ENCODE measurements at regions not wholly inside any gene's neighbourhood (a gene's known extent, or its start where the extent isn't known, plus 50 kb on each side); places are given as distances from the start of the nearest gene placed in this dataset.

DNA sequence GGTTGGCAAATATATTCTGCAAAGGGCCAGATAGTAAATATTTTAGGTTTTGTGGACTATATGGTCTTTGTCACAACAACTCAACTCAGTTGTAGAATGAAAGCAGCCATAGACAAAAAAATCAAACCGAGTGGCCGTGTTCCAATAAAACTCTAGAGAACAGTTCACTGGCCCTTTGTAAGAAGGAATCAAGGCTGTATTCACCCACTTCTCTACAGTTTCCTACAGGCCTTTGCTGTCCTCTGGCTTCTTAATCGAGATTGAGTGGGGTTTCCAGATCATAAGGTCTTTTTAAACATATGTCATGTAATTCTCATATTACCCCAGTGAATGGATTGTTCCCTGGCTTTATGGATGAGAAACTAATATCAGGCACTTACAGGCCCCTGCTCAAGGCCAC, 448.9 kb upstream of the ETAA1 start:
- H3K9ac ChIP-seq (ENCODE audit: low read length), result no peak overlapping the region
- no peak overlapping the region for H2BK120ac ChIP-seq (ENCODE audit: low read depth, low read length)
- no peak for DNase-seq
- H3K14ac ChIP-seq (ENCODE audit: low read length in 2 of 2), result no peak overlapping the region
- no peaks in the 10 kb centered on the region for H3K27me3 ChIP-seq (ENCODE audit: control insufficient read depth in 1 of 2, insufficient read depth in 1 of 2, low read length in 2 of 2)
- H3K4ac ChIP-seq (ENCODE audit: low read depth in 1 of 2, low read length in 2 of 2), result no peak overlapping the region
- no peak overlapping the region for H3K23ac ChIP-seq (ENCODE audit: low read length in 2 of 2)
- no peak overlapping the region for H2BK15ac ChIP-seq (ENCODE audit: low read depth, poor library complexity, severe bottlenecking)
- H4K91ac ChIP-seq (ENCODE audit: low read length), result no peak overlapping the region
- no peak overlapping the region for H2AFZ ChIP-seq (ENCODE audit: low read depth, low read length)
- 91% methylated on average over 2 of the region's 3 CpGs for WGBS
- no peaks in the 10 kb centered on the region for H3K79me1 ChIP-seq (replicated peaks; ENCODE audit: low read length, poor library complexity, severe bottlenecking)
- H3K4me1 ChIP-seq (ENCODE audit: control insufficient read depth, insufficient read depth, low read depth, low read length), result no peaks in the 10 kb centered on the region
- no peaks in the 10 kb centered on the region for H3K9me3 ChIP-seq (ENCODE audit: control insufficient read depth, low read length)
- no peaks in the 10 kb centered on the region for H3K36me3 ChIP-seq (ENCODE audit: control insufficient read depth in 1 of 2, insufficient read depth in 2 of 2, low read depth in 1 of 2, low read length in 2 of 2)
- H3K4me3 ChIP-seq (ENCODE audit: insufficient read depth in 1 of 2, low read depth in 1 of 2, low read length in 2 of 2), result no peak overlapping the region
- no peak overlapping the region for H3K4me2 ChIP-seq (ENCODE audit: low read length, poor library complexity, severe bottlenecking)
- no peak overlapping the region for H2BK5ac ChIP-seq (ENCODE audit: low read depth, low read length, poor library complexity, severe bottlenecking)
- no peak overlapping the region for H4K8ac ChIP-seq (ENCODE audit: low read length)
- H3K18ac ChIP-seq (ENCODE audit: low read depth in 1 of 2, low read length in 2 of 2), result no peak overlapping the region
- H2AK5ac ChIP-seq (ENCODE audit: low read length, severe bottlenecking), result no peak overlapping the region
- no peak overlapping the region for H2BK12ac ChIP-seq (ENCODE audit: low read length in 2 of 2)
- no peak overlapping the region for H3K27ac ChIP-seq (ENCODE audit: low read length, poor library complexity, severe bottlenecking)

DNA sequence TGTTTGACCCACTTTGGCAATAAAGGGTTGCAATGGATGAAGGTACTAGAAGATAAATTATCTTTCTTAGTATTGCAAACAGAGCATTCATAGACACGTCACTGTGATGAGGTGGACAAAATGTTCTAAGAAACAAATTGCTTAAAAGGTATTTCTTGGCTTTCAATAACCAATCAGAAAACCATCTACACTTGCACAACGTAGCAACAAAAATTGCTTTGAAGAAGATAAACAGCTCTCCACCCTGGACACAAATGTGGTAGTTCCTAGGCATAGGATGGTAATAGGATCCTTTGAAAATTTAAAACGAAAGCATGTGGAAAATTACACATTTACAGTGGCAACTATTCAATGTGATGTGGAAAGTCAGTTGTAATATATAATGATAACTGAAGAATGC, 439.9 kb upstream of the ETAA1 start:
- Histone ChIP-seq H3K9me3 (ENCODE audit: control insufficient read depth, low read length) (no peaks in the 10 kb centered on the region), H3K23ac (ENCODE audit: low read length in 2 of 2) (no peak overlapping the region), H3K4me2 (ENCODE audit: low read length, poor library complexity, severe bottlenecking) (no peak overlapping the region), H3K4ac (ENCODE audit: low read depth in 1 of 2, low read length in 2 of 2) (no peak overlapping the region), H2BK120ac (ENCODE audit: low read depth, low read length) (no peak overlapping the region), H4K8ac (ENCODE audit: low read length) (no peak overlapping the region), H3K27ac (ENCODE audit: low read length, poor library complexity, severe bottlenecking) (no peak overlapping the region), H2BK5ac (ENCODE audit: low read depth, low read length, poor library complexity, severe bottlenecking) (no peak overlapping the region), H2BK15ac (ENCODE audit: low read depth, poor library complexity, severe bottlenecking) (no peak overlapping the region), H4K91ac (ENCODE audit: low read length) (no peak overlapping the region), H3K14ac (ENCODE audit: low read length in 2 of 2) (no peak overlapping the region), H3K18ac (ENCODE audit: low read depth in 1 of 2, low read length in 2 of 2) (no peak overlapping the region), H2BK12ac (ENCODE audit: low read length in 2 of 2) (no peak overlapping the region), H3K36me3 (ENCODE audit: control insufficient read depth in 1 of 2, insufficient read depth in 2 of 2, low read depth in 1 of 2, low read length in 2 of 2) (no peaks in the 10 kb centered on the region), H2AFZ (ENCODE audit: low read depth, low read length) (no peak overlapping the region), H3K4me1 (ENCODE audit: control insufficient read depth, insufficient read depth, low read depth, low read length) (no peaks in the 10 kb centered on the region), H3K27me3 (ENCODE audit: control insufficient read depth in 1 of 2, insufficient read depth in 1 of 2, low read length in 2 of 2) (no peaks in the 10 kb centered on the region), H3K4me3 (ENCODE audit: insufficient read depth in 1 of 2, low read depth in 1 of 2, low read length in 2 of 2) (no peak overlapping the region), H3K9ac (ENCODE audit: low read length) (no peak overlapping the region), H3K79me1 (replicated peaks; ENCODE audit: low read length, poor library complexity, severe bottlenecking) (no peaks in the 10 kb centered on the region), H2AK5ac (ENCODE audit: low read length, severe bottlenecking) (no peak overlapping the region)
- WGBS, result 70% methylated on average over 2 of the region's 3 CpGs
- peak; percentile 43 for DNase-seq

DNA sequence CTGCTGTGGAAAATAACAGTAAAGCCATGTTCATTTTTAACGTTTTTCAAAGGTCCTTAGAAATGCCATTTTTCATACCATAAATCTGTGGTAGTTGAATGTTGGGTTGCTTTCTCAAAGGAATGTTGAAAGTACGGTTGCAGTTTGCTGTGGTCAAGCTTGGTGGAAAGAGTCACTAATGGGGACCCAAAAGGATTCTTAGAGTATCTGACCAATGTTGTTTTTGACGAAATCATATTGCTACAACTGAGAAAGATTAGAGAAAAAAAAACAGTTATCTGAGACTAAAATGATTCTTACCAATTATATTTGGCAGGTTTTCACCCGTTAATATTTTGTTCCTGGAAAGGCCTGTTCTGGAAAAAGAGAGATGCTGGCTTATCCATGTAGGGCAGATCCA, 439.5 kb upstream of the ETAA1 start:
- H2AK5ac ChIP-seq (ENCODE audit: low read length, severe bottlenecking), result no peak overlapping the region
- no peak overlapping the region for H2AFZ ChIP-seq (ENCODE audit: low read depth, low read length)
- no peak overlapping the region for H2BK12ac ChIP-seq (ENCODE audit: low read length in 2 of 2)
- H2BK120ac ChIP-seq (ENCODE audit: low read depth, low read length), result no peak overlapping the region
- no peak overlapping the region for H3K4ac ChIP-seq (ENCODE audit: low read depth in 1 of 2, low read length in 2 of 2)
- no peak overlapping the region for H4K91ac ChIP-seq (ENCODE audit: low read length)
- no peak overlapping the region for H3K4me3 ChIP-seq (ENCODE audit: insufficient read depth in 1 of 2, low read depth in 1 of 2, low read length in 2 of 2)
- no peaks in the 10 kb centered on the region for H3K79me1 ChIP-seq (replicated peaks; ENCODE audit: low read length, poor library complexity, severe bottlenecking)
- no peak for DNase-seq
- WGBS, result 94% methylated on average over 3 of the region's 4 CpGs
- H3K4me1 ChIP-seq (ENCODE audit: control insufficient read depth, insufficient read depth, low read depth, low read length), result peaks cover 2% of the 10 kb centered on the region
- H3K18ac ChIP-seq (ENCODE audit: low read depth in 1 of 2, low read length in 2 of 2), result no peak overlapping the region
- H3K36me3 ChIP-seq (ENCODE audit: control insufficient read depth in 1 of 2, insufficient read depth in 2 of 2, low read depth in 1 of 2, low read length in 2 of 2), result no peaks in the 10 kb centered on the region
- no peak overlapping the region for H3K23ac ChIP-seq (ENCODE audit: low read length in 2 of 2)
- no peak overlapping the region for H2BK15ac ChIP-seq (ENCODE audit: low read depth, poor library complexity, severe bottlenecking)
- H3K9me3 ChIP-seq (ENCODE audit: control insufficient read depth, low read length), result no peaks in the 10 kb centered on the region
- no peak overlapping the region for H3K14ac ChIP-seq (ENCODE audit: low read length in 2 of 2)
- H4K8ac ChIP-seq (ENCODE audit: low read length), result no peak overlapping the region
- H3K27me3 ChIP-seq (ENCODE audit: control insufficient read depth in 1 of 2, insufficient read depth in 1 of 2, low read length in 2 of 2), result no peaks in the 10 kb centered on the region
- no peak overlapping the region for H3K9ac ChIP-seq (ENCODE audit: low read length)
- no peak overlapping the region for H3K27ac ChIP-seq (ENCODE audit: low read length, poor library complexity, severe bottlenecking)
- no peak overlapping the region for H2BK5ac ChIP-seq (ENCODE audit: low read depth, low read length, poor library complexity, severe bottlenecking)
- no peak overlapping the region for H3K4me2 ChIP-seq (ENCODE audit: low read length, poor library complexity, severe bottlenecking)

DNA sequence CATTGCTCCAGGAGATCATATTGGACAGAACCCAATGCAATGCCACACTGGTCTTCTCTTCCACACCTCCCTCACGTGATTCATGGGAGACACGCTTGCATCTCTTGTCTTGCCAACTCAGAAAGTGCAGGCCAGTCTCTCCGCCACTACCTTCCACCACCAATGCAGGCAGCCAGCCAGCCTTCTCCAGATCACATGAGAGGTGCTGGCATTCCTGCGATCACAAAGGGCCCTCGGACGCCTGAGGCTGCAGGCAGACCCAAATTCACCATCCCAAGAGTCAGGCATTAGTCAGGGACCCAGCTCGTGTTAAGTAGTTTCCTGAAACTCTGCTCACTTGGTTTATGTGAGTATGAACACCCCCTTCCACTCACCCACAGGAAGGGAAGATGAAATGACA, 437.0 kb upstream of the ETAA1 start:
- Histone ChIP-seq H3K36me3 (ENCODE audit: control insufficient read depth in 1 of 2, insufficient read depth in 2 of 2, low read depth in 1 of 2, low read length in 2 of 2) (no peaks in the 10 kb centered on the region), H2BK15ac (ENCODE audit: low read depth, poor library complexity, severe bottlenecking) (no peak overlapping the region), H2BK12ac (ENCODE audit: low read length in 2 of 2) (peak overlapping the region in 1 of 2 experiments; percentile 40), H3K4me1 (ENCODE audit: control insufficient read depth, insufficient read depth, low read depth, low read length) (peaks cover 2% of the 10 kb centered on the region), H4K91ac (ENCODE audit: low read length) (no peak overlapping the region), H3K4me3 (ENCODE audit: insufficient read depth in 1 of 2, low read depth in 1 of 2, low read length in 2 of 2) (no peak overlapping the region), H3K4me2 (ENCODE audit: low read length, poor library complexity, severe bottlenecking) (no peak overlapping the region), H2AFZ (ENCODE audit: low read depth, low read length) (no peak overlapping the region), H3K27me3 (ENCODE audit: control insufficient read depth in 1 of 2, insufficient read depth in 1 of 2, low read length in 2 of 2) (no peaks in the 10 kb centered on the region), H3K4ac (ENCODE audit: low read depth in 1 of 2, low read length in 2 of 2) (peak overlapping the region in 1 of 2 experiments; percentile 5), H3K23ac (ENCODE audit: low read length in 2 of 2) (no peak overlapping the region), H2BK5ac (ENCODE audit: low read depth, low read length, poor library complexity, severe bottlenecking) (no peak overlapping the region), H2AK5ac (ENCODE audit: low read length, severe bottlenecking) (no peak overlapping the region), H3K14ac (ENCODE audit: low read length in 2 of 2) (peak overlapping the region in 1 of 2 experiments; percentile 30), H4K8ac (ENCODE audit: low read length) (peak overlapping the region; percentile 5), H3K9me3 (ENCODE audit: control insufficient read depth, low read length) (no peaks in the 10 kb centered on the region), H3K9ac (ENCODE audit: low read length) (no peak overlapping the region), H3K27ac (ENCODE audit: low read length, poor library complexity, severe bottlenecking) (no peak overlapping the region), H3K18ac (ENCODE audit: low read depth in 1 of 2, low read length in 2 of 2) (peak overlapping the region in 1 of 2 experiments; percentile 13), H2BK120ac (ENCODE audit: low read depth, low read length) (no peak overlapping the region), H3K79me1 (replicated peaks; ENCODE audit: low read length, poor library complexity, severe bottlenecking) (no peaks in the 10 kb centered on the region)
- DNase-seq, result no peak
- WGBS, result 72% methylated on average over 7 of the region's 7 CpGs

Data from mesenchymal stem cell (in vitro differentiated cells and primary cell).